ENCODE measurements at regions not wholly inside any gene's neighbourhood (a gene's known extent, or its start where the extent isn't known, plus 50 kb on each side); places are given as distances from the start of the nearest gene placed in this dataset.

GRCh38 chr11:127071606-127072005 is 71.0 kb upstream of the KIRREL3 start:
- no peaks in the 10 kb centered on the region for H3K9me3 Mint-ChIP-seq
- no peak overlapping the region for H3K27ac Mint-ChIP-seq
- Histone ChIP-seq H3K4me3 (no peak overlapping the region), H3K36me3 (ENCODE audit: insufficient read depth) (no peaks in the 10 kb centered on the region), H3K27me3 (ENCODE audit: insufficient read depth) (no peaks in the 10 kb centered on the region), H3K4me2 (no peak overlapping the region), H3K9me2 (ENCODE audit: insufficient read depth) (no peaks in the 10 kb centered on the region), H3K79me2 (replicated peaks; ENCODE audit: insufficient read depth) (no peaks in the 10 kb centered on the region), H3F3A (replicated peaks; ENCODE audit: low read depth) (no peaks in the 10 kb centered on the region), H3K4me1 (ENCODE audit: insufficient read depth) (peaks cover 9% of the 10 kb centered on the region), H3K27ac (ENCODE audit: low read depth) (no peak overlapping the region), H2AFZ (no peak overlapping the region), H4K20me1 (replicated peaks; ENCODE audit: insufficient read depth) (no peaks in the 10 kb centered on the region)
- ATAC-seq (no peak), DNase-seq (ENCODE audit: low spot score) (no peak)
- peaks cover 12% of the 10 kb centered on the region for H3K4me1 Mint-ChIP-seq
- H3K27me3 Mint-ChIP-seq (ENCODE audit: insufficient read depth, low read depth, poor library complexity) = peaks cover 4% of the 10 kb centered on the region
- no peak for TF ChIP-seq NANOG (IDR thresholded peaks at IDR 0.05; ENCODE audit: borderline replicate concordance)
- TF ChIP-seq ZNF114 (CRISPR knock-in tag; IDR thresholded peaks at IDR 0.05) = no peak
- TF ChIP-seq STAT1 (IDR thresholded peaks at IDR 0.05; ENCODE audit: unreplicated experiment) = no peak
- no peak for TF ChIP-seq REST (IDR thresholded peaks at IDR 0.05; ENCODE audit: unreplicated experiment)
- no peak for TF ChIP-seq CTCF (conservative IDR thresholded peaks at IDR 0.05; ENCODE audit: low read depth in 2 of 2)
- TF ChIP-seq JUNB (IDR thresholded peaks at IDR 0.05; ENCODE audit: unreplicated experiment) = no peak
- TF ChIP-seq EZH2phosphoT487 (IDR thresholded peaks at IDR 0.05; ENCODE audit: unreplicated experiment) = no peak
- no peak for TF ChIP-seq ZNF462 (CRISPR knock-in tag; IDR thresholded peaks at IDR 0.05)
- H3K4me3 Mint-ChIP-seq = no peak overlapping the region
- no peaks in the 10 kb centered on the region for H3K36me3 Mint-ChIP-seq (ENCODE audit: low read depth)

All from GM23338 (cell line).